ENCODE measurements at regions not wholly inside any gene's neighbourhood (a gene's known extent, or its start where the extent isn't known, plus 50 kb on each side); places are given as distances from the start of the nearest gene placed in this dataset.

- no peak for DNase-seq
Observed at GRCh38 chr7:110084181-110084807, 1006.6 kb upstream of the LRRN3 start.

GRCh38 chr7:110090110-110090820 is 1000.7 kb upstream of the LRRN3 start:
- no peak for DNase-seq

- DNase-seq, result no peak
Observed at GRCh38 chr7:110095372-110096052, 995.4 kb upstream of the LRRN3 start.

GRCh38 chr7:110104243-110104642 is 986.7 kb upstream of the LRRN3 start:
- no peak for DNase-seq

- DNase-seq, result no peak
Observed at GRCh38 chr7:110105307-110105706, 985.6 kb upstream of the LRRN3 start.

GRCh38 chr7:110105840-110106239 is 985.1 kb upstream of the LRRN3 start:
- no peak for DNase-seq

GRCh38 chr7:110119883-110120581 is 970.9 kb upstream of the LRRN3 start:
- no peak for DNase-seq

- no peak for DNase-seq
Observed at GRCh38 chr7:110129159-110129558, 961.8 kb upstream of the LRRN3 start.

- no peak for DNase-seq
Observed at GRCh38 chr7:110130669-110131068, 960.3 kb upstream of the LRRN3 start.

- DNase-seq, result no peak
Observed at GRCh38 chr7:110131344-110131743, 959.6 kb upstream of the LRRN3 start.

GRCh38 chr7:110139056-110139455 is 951.9 kb upstream of the LRRN3 start:
- DNase-seq, result no peak

GRCh38 chr7:110142939-110143526 is 947.9 kb upstream of the LRRN3 start:
- DNase-seq, result no peak

GRCh38 chr7:110144599-110144998 is 946.3 kb upstream of the LRRN3 start:
- DNase-seq, result no peak

GRCh38 chr7:110148054-110148453 is 942.9 kb upstream of the LRRN3 start:
- DNase-seq, result no peak

- no peak for DNase-seq
Observed at GRCh38 chr7:110153222-110153621, 937.7 kb upstream of the LRRN3 start.

- no peak for DNase-seq
Observed at GRCh38 chr7:110156511-110156910, 934.4 kb upstream of the LRRN3 start.

GRCh38 chr7:110157631-110158362 is 933.1 kb upstream of the LRRN3 start:
- DNase-seq, result no peak

- DNase-seq, result no peak
Observed at GRCh38 chr7:110168010-110168409, 922.9 kb upstream of the LRRN3 start.

GRCh38 chr7:110170841-110171240 is 920.1 kb upstream of the LRRN3 start:
- DNase-seq, result no peak

- DNase-seq, result no peak
Observed at GRCh38 chr7:110177463-110177862, 913.5 kb upstream of the LRRN3 start.

GRCh38 chr7:110179037-110179436 is 911.9 kb upstream of the LRRN3 start:
- no peak for DNase-seq

GRCh38 chr7:110181768-110182167 is 909.2 kb upstream of the LRRN3 start:
- no peak for DNase-seq

Measured in stimulated activated CD4-positive, alpha-beta T cell treated with anti-CD3 and anti-CD28 coated beads, Interleukin-4, amount 100 ng/mL, for 1 hour (primary cell).